ENCODE measurements at regions not wholly inside any gene's neighbourhood (a gene's known extent, or its start where the extent isn't known, plus 50 kb on each side); places are given as distances from the start of the nearest gene placed in this dataset.
"Not testable (repeated sequence)": the region's sequence is repeated elsewhere in the genome, so short reads cannot be mapped to it uniquely, and the experiment has no call there.

DNA sequence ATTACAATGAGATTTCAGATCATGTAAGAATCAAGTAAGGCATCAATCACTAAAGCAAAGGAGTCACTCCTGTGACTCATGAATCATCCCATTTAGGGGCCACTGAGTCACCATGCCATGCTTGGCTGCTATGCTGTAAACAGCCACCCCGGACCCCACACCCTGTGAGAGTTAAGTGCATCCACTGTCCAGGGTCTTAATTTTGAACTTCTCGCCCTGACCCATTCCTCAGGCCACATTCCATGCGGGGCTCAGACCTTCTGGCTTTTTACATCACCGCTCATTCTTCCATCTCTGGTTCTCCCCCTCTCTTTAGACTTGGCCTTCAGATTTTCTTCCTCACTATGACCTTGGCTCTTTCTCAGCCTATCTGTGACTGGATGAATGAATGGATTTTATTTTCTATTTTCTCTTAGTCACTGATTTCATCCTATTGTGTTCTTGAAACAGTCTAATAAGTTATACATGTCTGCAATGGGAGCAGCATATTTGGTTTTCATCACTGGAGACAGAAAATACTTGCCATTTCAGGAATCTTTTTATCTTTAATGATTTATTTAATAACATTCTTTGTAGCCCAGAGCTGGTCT lies 239.6 kb downstream of the SKIDA1 start:
- no peak for DNase-seq

GRCh38 chr10:21285207-21285606 lies 240.3 kb downstream of the SKIDA1 start:
- no peak for DNase-seq

DNA sequence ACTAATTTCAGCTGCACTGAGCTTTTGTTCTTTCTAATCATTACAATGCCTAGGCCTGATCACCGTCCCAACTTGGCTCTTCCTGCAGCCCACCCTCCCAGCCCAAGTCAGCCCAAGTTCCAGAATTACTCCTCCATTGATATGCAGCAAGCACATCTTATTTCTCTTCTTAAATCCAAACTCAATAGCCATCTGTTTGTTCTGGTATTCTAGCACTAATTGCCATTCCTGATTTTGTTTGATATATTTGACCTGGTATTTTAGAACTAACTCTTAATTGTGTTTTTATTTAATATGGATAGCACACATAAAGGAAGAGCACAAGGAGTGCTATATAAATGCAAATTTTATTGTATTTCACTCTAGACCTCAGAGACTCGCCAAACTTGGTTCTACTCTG lies 241.2 kb downstream of the SKIDA1 start:
- DNase-seq, result no peak

DNA sequence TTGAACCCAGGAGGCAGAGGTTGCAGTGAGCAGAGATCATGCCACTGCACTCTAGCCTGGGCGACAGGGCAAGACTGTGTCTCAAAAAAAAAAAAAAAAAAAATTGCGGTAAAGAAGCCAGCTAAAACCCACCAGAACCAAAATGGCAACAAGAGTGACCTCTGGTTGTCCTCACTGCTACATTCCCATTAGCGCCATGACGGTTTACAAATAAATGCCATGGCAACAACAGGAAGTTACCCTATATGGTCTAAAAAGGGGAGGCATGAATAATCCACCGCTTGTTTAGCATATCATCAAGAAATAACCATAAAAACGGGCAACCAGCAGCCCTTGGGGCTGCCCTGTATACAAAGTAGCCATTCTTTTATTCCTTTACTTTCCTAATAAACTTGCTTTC lies 242.4 kb downstream of the SKIDA1 start:
- DNase-seq, result not testable (repeated sequence)

DNA sequence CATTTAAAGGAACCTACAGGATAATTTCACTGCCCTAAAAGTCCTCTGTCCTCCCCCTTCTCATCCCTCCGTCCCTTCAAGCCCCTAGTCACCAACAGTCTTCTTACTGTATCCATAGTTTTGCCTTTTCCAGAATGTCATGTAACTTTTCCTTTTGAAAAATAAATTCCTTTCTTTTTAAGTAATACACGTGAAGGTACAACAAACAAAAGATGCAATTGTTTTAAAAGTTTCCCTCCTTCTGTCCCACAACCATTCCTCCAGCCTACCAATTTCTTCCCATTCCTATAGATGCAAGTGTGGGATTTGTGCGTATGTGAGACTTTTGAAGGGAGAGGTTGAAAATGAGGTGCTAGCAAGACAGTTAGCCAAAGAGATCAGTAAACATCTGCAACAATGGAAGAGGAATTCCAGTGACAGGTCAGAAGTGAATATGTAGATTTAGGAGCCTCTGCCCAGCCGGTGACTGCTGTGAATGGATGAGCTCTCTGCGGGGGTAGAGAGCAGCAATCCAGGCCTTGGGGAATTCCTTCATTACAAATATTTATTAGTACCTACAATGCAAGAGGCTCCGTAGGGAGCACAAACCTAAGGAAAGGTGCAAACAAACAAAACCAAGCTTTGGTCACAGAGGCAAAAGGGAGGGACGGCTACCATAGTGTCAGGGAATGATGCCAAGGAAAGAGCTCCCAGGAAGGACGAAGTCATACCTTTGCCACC lies 243.6 kb downstream of the SKIDA1 start:
- no peak for DNase-seq

DNA sequence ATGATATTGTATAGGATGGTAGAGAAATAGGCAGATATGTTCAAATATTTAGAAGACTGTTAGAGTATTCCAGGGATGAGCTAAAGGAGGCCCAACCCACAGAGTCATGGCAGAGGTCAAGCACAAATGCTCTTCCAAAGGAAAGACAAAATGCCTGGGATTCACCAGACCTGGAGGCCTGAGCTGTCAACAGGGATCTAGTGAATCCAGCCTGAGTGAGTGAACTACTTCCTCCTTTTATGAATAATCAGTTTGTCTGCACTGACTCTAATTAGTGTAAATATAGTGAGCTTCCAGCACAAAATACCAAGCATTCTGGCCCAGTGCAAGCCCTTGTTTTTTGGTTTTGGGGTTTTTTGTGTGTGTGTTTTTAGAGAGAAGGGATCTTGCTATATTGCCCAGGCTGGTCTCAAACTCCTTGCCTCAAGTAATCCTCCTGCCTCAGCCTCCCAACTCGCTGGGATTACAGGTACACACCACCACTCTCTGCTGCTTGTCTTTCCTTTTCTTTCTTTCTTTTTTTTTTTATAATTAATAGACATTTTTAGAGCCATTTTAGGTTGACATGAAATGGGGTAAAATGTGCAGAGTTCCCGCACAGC lies 244.4 kb downstream of the SKIDA1 start:
- no peak for DNase-seq

- DNase-seq, result no peak
Observed at GRCh38 chr10:21280037-21280436, 245.4 kb downstream of the SKIDA1 start.

DNA sequence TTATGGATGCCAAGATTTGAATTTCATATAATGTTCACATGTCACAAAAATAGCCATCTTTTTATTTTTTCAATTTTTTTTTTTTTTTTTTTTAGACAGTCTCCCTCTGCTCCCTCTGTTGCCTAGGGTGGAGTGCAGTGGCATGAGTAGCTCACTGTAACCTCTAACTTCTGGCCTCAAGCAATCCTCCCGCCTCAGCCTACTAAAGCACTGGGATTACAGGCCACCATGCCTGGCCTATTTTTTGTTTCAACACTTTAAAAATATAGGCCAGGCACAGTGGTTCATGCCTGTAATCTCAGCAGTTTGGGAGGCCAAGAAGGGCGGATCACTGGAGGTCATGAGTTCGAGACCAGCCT lies 246.3 kb downstream of the SKIDA1 start:
- no peak for DNase-seq

DNA sequence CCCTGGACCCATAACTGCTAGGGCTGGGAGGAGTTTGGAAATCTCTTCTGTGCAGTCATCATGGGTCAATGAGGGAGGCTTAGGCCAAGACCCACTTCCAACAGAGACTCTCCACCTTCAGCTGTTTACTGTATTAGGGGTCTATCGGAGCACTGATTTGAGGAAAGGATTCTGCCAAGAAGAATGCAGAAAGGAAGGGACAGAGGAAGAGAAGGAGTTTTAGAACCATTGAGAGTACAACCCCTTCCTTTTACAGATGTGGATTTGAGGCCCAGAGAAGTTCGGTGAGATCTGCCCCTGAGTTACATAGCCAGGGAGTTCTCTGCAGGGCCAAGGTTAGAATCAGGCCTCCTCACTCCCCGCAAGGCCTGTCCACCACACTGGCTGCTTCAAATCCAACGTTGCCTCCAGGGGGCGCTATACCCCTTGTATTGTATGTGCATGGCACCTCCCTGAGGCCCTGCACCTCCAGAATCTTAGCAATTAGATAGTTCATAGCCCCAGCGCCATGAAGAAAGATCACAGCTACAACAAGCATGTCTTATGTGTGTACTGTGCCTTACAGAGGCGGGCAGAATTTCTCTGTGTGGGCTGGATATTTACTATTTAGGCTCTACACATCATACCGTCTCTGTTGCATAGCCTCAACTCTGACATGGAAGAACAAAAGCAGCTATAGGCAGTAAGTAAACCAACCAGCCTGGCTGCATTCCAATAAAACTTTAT lies 246.8 kb downstream of the SKIDA1 start:
- peak; percentile 50 for DNase-seq

- no peak for DNase-seq
Observed at GRCh38 chr10:21273400-21273968, 252.0 kb downstream of the SKIDA1 start.

DNA sequence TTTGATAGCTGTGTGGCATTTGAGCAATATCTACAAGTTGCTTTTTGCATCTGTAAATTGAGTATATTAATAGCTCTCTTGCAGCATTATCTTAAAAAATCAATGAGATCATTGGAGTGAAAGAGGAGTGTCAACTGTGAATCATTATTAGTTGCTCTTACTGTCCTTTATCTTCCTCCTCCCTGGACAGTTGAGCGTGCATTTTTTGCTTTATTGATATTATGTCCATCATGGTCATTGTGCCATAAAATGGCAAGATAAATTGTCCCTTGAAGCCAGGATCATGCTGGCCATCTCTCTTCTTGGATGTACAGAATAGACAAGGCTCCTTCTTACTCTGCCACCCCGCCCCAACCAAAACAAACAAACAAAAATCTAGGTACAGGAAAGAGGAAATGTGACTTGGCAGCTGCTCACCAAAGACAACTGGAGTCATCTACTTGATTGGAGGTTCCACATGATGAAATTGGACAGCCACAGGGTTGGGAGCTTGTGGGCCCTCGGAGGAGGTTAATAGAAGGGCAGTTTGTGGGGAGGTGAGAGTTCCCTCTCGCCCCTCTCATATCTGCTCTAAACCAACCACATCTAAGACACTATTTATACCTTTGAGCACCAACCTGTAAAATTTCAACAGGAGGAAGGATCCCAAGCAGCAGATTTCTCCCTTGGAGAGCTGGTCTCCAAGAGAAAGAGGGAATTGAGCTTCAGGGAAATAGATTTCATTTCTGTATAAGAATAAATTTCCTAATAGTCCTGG lies 252.7 kb downstream of the SKIDA1 start:
- DNase-seq, result no peak

- DNase-seq, result no peak
Observed at GRCh38 chr10:21270976-21271375, 254.5 kb downstream of the SKIDA1 start.

DNA sequence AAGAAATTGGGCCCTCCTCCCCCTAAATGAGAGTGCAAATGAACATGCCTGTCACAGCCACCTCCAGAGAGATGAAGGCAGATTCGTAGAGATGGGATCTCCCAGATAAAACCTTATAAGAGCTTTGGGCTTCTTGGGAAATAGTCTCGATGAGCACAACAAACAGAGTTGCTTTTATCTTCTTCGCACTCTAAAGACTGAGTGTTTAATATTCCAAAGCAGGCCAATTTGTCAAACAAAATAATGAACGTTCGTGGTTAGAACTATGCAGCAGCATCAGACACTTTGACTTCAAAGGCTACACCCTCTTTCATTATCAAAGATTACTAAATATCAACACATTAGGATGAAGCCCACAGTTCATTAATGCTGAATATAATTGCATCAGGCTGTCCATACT lies 256.2 kb downstream of the SKIDA1 start:
- no peak for DNase-seq

DNA sequence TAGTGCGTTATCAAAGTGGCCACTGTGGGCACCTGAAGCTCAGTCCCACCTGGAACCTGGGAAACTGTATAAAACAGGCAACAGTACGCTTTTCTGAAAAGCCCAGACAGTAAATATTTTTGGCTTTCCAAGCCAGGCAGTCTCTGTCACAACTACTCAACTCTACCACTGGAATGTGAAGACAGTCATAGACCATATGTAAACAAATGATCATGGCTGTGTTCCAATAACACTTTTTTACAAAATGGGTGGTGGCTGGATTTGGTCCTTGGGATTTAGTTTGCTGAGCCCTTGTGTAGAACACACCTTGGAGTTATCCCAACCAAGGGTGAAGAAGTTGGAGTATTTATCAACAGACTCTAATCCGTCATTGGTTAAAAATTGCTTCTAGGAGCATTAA lies 259.9 kb downstream of the SKIDA1 start:
- no peak for DNase-seq

- DNase-seq, result no peak
Observed at GRCh38 chr10:21264271-21264670, 261.2 kb downstream of the SKIDA1 start.

DNA sequence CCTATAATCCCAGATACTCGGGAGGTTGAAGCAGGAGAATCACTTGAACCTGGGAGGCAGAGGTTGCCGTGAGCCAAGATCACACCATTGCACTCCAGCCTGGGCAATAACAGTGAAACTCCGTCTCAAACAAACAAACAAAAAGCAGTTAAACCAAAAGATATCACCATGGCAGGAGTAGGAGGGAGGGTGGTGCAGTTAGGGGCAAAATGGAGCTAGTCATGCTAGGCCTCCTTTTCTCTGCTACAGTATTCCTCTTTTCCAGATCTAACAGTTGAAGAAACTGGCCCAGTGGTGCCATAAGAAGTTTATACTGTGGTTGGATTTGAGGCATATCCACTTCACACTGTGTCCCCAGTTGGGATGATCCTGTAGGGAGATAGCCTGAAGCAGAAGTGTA lies 261.6 kb downstream of the SKIDA1 start:
- DNase-seq, result no peak

DNA sequence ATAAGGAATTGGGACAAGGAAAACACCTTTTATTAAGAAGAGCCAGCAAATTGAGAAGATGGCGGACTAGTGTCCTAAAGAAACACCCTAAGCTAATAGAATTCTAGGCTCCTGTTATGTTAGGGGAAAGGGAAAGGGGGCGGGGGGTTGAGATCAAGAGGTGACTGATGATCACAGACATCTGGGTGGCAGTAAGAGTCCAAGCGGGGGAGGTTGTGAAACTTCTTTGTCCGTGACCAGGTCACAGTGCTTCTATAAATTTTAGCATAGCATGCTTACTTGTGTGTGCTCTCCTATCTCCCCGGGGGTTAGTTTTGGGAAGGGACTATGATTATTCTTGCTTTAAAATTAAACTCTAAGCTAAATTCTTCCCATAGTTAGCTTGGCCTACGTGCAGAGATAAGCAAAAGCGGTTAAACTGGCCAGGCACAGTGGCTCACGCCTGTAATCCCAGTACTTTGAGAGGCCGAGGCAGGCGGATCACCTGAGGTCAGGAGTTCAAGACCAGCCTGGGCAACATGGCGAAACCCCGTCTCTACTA lies 262.1 kb downstream of the SKIDA1 start:
- no peak for DNase-seq

- no peak for DNase-seq
Observed at GRCh38 chr10:21261842-21262294, 263.6 kb downstream of the SKIDA1 start.

DNA sequence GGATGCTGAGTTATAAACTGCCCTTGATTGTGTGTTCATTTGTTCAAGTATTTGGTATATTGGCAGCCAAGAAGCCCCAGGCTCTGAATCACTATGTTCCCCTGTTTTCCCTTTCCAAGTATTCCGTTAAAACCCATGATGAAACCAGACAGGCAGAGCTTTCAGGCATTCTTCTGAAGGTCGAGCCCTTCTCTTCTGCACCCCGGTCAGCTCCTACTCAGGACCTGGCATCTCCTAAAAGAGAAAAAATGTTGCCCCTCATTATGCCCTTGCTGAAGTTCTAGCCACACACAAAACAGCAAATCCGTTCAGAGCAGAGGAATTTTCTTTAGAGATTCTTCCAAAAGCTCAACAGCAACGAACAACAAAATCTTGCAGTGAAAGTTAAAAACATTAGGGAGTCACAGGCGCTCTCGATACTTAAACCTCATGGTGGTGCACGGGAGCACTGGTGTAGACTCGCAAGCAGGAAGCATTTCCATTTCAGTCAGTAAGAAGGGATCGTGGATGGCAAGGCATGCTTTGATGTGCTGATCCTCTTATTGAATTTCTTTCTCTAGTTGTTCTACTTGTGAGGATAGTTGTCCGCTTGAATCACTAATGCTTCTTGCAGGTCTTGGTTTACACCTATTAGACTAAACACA lies 264.9 kb downstream of the SKIDA1 start:
- no peak for DNase-seq

DNA sequence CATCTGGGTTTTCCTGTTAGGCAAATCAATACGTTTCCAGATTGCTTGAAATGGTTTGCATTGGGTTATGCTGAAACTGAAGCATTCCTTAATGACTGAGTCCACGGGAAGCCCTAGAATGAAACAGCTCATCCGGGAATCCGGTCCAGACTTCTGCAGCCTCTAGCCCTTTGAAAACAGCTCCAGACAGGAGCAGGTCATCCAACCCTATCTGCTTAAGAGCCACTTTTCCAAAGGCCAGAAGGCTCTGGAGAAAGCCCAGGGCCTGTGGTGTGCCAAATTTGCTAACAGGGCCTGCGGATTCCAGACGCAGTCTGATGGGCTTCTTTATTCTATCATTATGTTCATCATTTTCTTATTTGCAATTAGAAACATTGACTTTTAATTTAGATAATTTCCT lies 265.4 kb downstream of the SKIDA1 start:
- DNase-seq, result no peak

DNA sequence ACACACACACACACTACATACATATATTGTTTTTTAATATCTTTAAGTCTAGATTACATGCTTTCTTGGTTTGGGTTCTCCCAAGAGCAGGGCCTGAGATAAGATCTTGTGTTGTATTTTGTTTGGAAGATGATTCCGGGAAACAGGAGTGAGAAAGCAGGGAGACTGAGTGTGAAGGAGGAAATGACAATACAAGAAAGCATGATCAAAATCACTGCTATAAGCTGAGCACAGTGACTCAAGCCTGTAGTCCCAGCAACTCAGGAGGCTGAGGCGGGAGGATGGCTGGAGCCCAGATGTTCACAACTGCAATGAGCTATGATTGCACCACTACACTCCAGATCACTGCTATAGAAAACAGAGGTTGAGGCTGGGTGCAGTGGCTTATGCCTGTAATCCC lies 267.6 kb downstream of the SKIDA1 start:
- DNase-seq, result no peak

GRCh38 chr10:21257191-21257590 lies 268.3 kb downstream of the SKIDA1 start:
- no peak for DNase-seq
